ENCODE measurements at regions not wholly inside any gene's neighbourhood (a gene's known extent, or its start where the extent isn't known, plus 50 kb on each side); places are given as distances from the start of the nearest gene placed in this dataset.

GRCh38 chr11:8766043-8766987 is 83.7 kb downstream of the RPL27A start:
- TF ChIP-seq CTCF (IDR thresholded peaks at IDR 0.05) (no peak), EZH2 (IDR thresholded peaks at IDR 0.05; ENCODE audit: borderline replicate concordance, insufficient read depth, low read depth, low read length, poor library complexity, severe bottlenecking) (no peak)

Measured in B cell (primary cell).